Astrocyte (in vitro differentiated cells and primary cell): ENCODE measurements at regions not wholly inside any gene's neighbourhood (a gene's known extent, or its start where the extent isn't known, plus 50 kb on each side); places are given as distances from the start of the nearest gene placed in this dataset.

Source experiments
- DNase-seq: peaks from one replicate; pipeline ENCODE4 v3.0.0-alpha.2; 2010; ENCODE audit warnings: low read depth
- FAIRE-seq: peaks from 2 replicates; lab custom pipeline; 2011; peaks lifted over from hg19 to GRCh38; lab: Jason Lieb, UNC
- H2AFZ ChIP-seq: 2 replicates; pipeline ENCODE4 v1.6.0; 2012; ENCODE audit warnings: low read depth, low read length, inconsistent platforms
- H3K27ac ChIP-seq: 2 replicates; pipeline ENCODE4 v1.5.1; 2011; ENCODE audit warnings: low read depth, low read length, inconsistent platforms
- H3K27me3 ChIP-seq: 2 replicates; pipeline ENCODE4 v1.6.0; 2011; ENCODE audit warnings: low read length, inconsistent platforms; ENCODE audit not compliant: insufficient read depth
- H3K36me3 ChIP-seq: 2 replicates; pipeline ENCODE4 v1.5.1; 2011; ENCODE audit warnings: low read length, inconsistent platforms; ENCODE audit not compliant: insufficient read depth
- H3K4me1 ChIP-seq: 2 replicates; pipeline ENCODE4 v1.5.1; 2011; ENCODE audit warnings: low read length, inconsistent platforms; ENCODE audit not compliant: insufficient read depth
- H3K4me2 ChIP-seq: 2 replicates; pipeline ENCODE4 v1.6.0; 2012; ENCODE audit warnings: low read length, inconsistent platforms
- H3K4me3 ChIP-seq: 2 replicates; pipeline ENCODE4 v1.5.1; 2011; ENCODE audit warnings: low read depth, mild to moderate bottlenecking, low read length, inconsistent platforms; ENCODE audit not compliant: insufficient read depth
- H3K79me2 ChIP-seq: 2 replicates; pipeline ENCODE4 v1.6.0; 2012; ENCODE audit warnings: mild to moderate bottlenecking, low read length, inconsistent platforms; ENCODE audit not compliant: insufficient read depth
- H3K9ac ChIP-seq: 2 replicates; pipeline ENCODE4 v1.6.0; 2012; ENCODE audit warnings: mild to moderate bottlenecking, low read length, inconsistent platforms
- H3K9me3 ChIP-seq: 2 replicates; pipeline ENCODE4 v1.5.1; 2012; ENCODE audit warnings: low read depth, mild to moderate bottlenecking, low read length, inconsistent platforms; ENCODE audit not compliant: insufficient read depth
- H4K20me1 ChIP-seq: 2 replicates; pipeline ENCODE4 v1.6.0; 2012; ENCODE audit warnings: low read length, inconsistent platforms; ENCODE audit not compliant: insufficient read depth
- H3K27ac Mint-ChIP-seq: one replicate; pipeline ENCODE4 v1.8.0; 2021; ENCODE audit warnings: mild to moderate bottlenecking, mixed read lengths; ENCODE audit not compliant: unreplicated experiment
- H3K27me3 Mint-ChIP-seq: one replicate; pipeline ENCODE4 v1.8.0; 2021; ENCODE audit warnings: low read depth, mixed read lengths; ENCODE audit not compliant: unreplicated experiment
- H3K36me3 Mint-ChIP-seq: one replicate; pipeline ENCODE4 v1.8.0; 2021; ENCODE audit warnings: low read depth, mixed read lengths; ENCODE audit not compliant: unreplicated experiment
- H3K4me1 Mint-ChIP-seq: one replicate; pipeline ENCODE4 v1.8.0; 2021; ENCODE audit warnings: low read depth, mixed read lengths; ENCODE audit not compliant: unreplicated experiment
- H3K4me3 Mint-ChIP-seq: one replicate; pipeline ENCODE4 v1.8.0; 2021; ENCODE audit warnings: mild to moderate bottlenecking, moderate library complexity, mixed read lengths; ENCODE audit not compliant: unreplicated experiment
- H3K9me3 Mint-ChIP-seq: one replicate; pipeline ENCODE4 v1.8.0; 2021; ENCODE audit warnings: mild to moderate bottlenecking, mixed read lengths; ENCODE audit not compliant: unreplicated experiment
- CTCF ChIP-seq: IDR thresholded peaks from 2 replicates; pipeline ENCODE4 v1.5.1; 2011; ENCODE audit warnings: low read depth, mild to moderate bottlenecking, inconsistent platforms, low read length, moderate library complexity; ENCODE audit not compliant: insufficient read depth
- EZH2 ChIP-seq: IDR thresholded peaks from 2 replicates; pipeline ENCODE4 v1.6.1; 2012; ENCODE audit warnings: mild to moderate bottlenecking, low read length, inconsistent platforms; ENCODE audit not compliant: insufficient read depth

- no peaks in the 10 kb centered on the region for H3K9me3 ChIP-seq
- Mint-ChIP-seq H3K27ac (no peak overlapping the region), H3K9me3 (no peaks in the 10 kb centered on the region), H3K4me3 (no peak overlapping the region), H3K36me3 (no peaks in the 10 kb centered on the region), H3K27me3 (peaks cover 6% of the 10 kb centered on the region), H3K4me1 (no peaks in the 10 kb centered on the region)
- FAIRE-seq: no peak
- H3K27ac ChIP-seq: no peak overlapping the region
- H2AFZ ChIP-seq: no peak overlapping the region
- no peaks in the 10 kb centered on the region for H3K36me3 ChIP-seq
- H3K4me2 ChIP-seq: no peak overlapping the region
- H3K9ac ChIP-seq: no peak overlapping the region
- H4K20me1 ChIP-seq: no peaks in the 10 kb centered on the region
- H3K79me2 ChIP-seq: no peaks in the 10 kb centered on the region
- DNase-seq: no peak
- H3K4me1 ChIP-seq: no peaks in the 10 kb centered on the region
- no peak overlapping the region for H3K4me3 ChIP-seq
- TF ChIP-seq CTCF: no peak
- TF ChIP-seq EZH2: no peak
- no peaks in the 10 kb centered on the region for H3K27me3 ChIP-seq
Measured at GRCh38 chr3:74304424-74304823, 310.0 kb downstream of the CNTN3 start.

GRCh38 chr3:74303711-74304110 lies 310.7 kb downstream of the CNTN3 start:
- H3K27me3 Mint-ChIP-seq: peaks cover 6% of the 10 kb centered on the region
- H3K36me3 Mint-ChIP-seq: no peaks in the 10 kb centered on the region
- no peak overlapping the region for H3K27ac Mint-ChIP-seq
- H2AFZ ChIP-seq: no peak overlapping the region
- H3K4me2 ChIP-seq: no peak overlapping the region
- H3K27ac ChIP-seq: no peak overlapping the region
- no peaks in the 10 kb centered on the region for H3K4me1 Mint-ChIP-seq
- no peaks in the 10 kb centered on the region for H3K36me3 ChIP-seq
- H3K27me3 ChIP-seq: no peaks in the 10 kb centered on the region
- no peaks in the 10 kb centered on the region for H3K79me2 ChIP-seq
- no peak for FAIRE-seq
- H3K4me1 ChIP-seq: no peaks in the 10 kb centered on the region
- H3K4me3 Mint-ChIP-seq: no peak overlapping the region
- H3K9me3 Mint-ChIP-seq: no peaks in the 10 kb centered on the region
- TF ChIP-seq EZH2 (no peak), CTCF (no peak)
- no peaks in the 10 kb centered on the region for H4K20me1 ChIP-seq
- H3K9ac ChIP-seq: no peak overlapping the region
- no peak for DNase-seq
- no peaks in the 10 kb centered on the region for H3K9me3 ChIP-seq
- no peak overlapping the region for H3K4me3 ChIP-seq

- Histone ChIP-seq H3K36me3 (no peaks in the 10 kb centered on the region), H3K4me2 (no peak overlapping the region), H3K9ac (no peak overlapping the region), H3K27me3 (no peaks in the 10 kb centered on the region), H3K79me2 (no peaks in the 10 kb centered on the region), H4K20me1 (no peaks in the 10 kb centered on the region), H3K4me3 (no peak overlapping the region), H3K27ac (no peak overlapping the region), H2AFZ (no peak overlapping the region), H3K4me1 (no peaks in the 10 kb centered on the region), H3K9me3 (no peaks in the 10 kb centered on the region)
- Mint-ChIP-seq H3K27me3 (peaks cover 6% of the 10 kb centered on the region), H3K36me3 (no peaks in the 10 kb centered on the region), H3K4me1 (no peaks in the 10 kb centered on the region), H3K27ac (no peak overlapping the region), H3K9me3 (no peaks in the 10 kb centered on the region), H3K4me3 (no peak overlapping the region)
- TF ChIP-seq EZH2 (no peak), CTCF (no peak)
- no peak for FAIRE-seq
- DNase-seq: no peak
Measured at GRCh38 chr3:74302969-74303368, 311.5 kb downstream of the CNTN3 start.
